Endothelial cell of umbilical vein (primary cell): ENCODE measurements at regions not wholly inside any gene's neighbourhood (a gene's known extent, or its start where the extent isn't known, plus 50 kb on each side); places are given as distances from the start of the nearest gene placed in this dataset.

Experiments used
- BruUV-seq: library from RNA; stranded (reverse); fragments of 400-500 nt; replicated peaks from 2 replicates; lab custom pipeline; 2021; lab: Mats Ljungman, UMichigan
- CTCF ChIA-PET: fragments of 300-600, 350-600 bp; sonication (Branson Sonifier 250); formaldehyde crosslinking; loops from one replicate; lab custom pipeline; 2021; ENCODE audit warnings: antibody characterized with exemption, inconsistent platforms; lab: Charles Lee
- POLR2A ChIA-PET: fragments of 300-600, 350-600 bp; sonication (Branson Sonifier 250); formaldehyde crosslinking; loops from one replicate; lab custom pipeline; 2021; ENCODE audit warnings: antibody characterized with exemption, inconsistent platforms; lab: Charles Lee
- DNase-seq: peaks from one replicate; pipeline ENCODE4 v3.0.0-alpha.2; 2011; ENCODE audit warnings: low read depth, low spot score
- FAIRE-seq: peaks from 2 replicates; lab custom pipeline; 2011; peaks lifted over from hg19 to GRCh38; lab: Jason Lieb, UNC
- H2AFZ ChIP-seq: 2 replicates; pipeline ENCODE4 v1.6.0; 2012; ENCODE audit warnings: low read depth, low read length, control low read depth, inconsistent platforms
- H3K27ac ChIP-seq: 2 replicates; pipeline ENCODE4 v1.5.1; 2011; ENCODE audit warnings: low read depth, mild to moderate bottlenecking, control low read depth, low read length, moderate library complexity; ENCODE audit not compliant: insufficient read depth
- H3K27me3 ChIP-seq, 2 experiments: 2 replicates each; pipeline versions ENCODE4 v1.6.0 to v1.6.1; 2011; ENCODE audit warnings: low read length in 2 of 2, mixed read lengths in 1 of 2; ENCODE audit not compliant: control insufficient read depth in 2 of 2, insufficient read depth in 2 of 2
- H3K36me3 ChIP-seq, 2 experiments: 2 replicates in 1 of 2; 3 replicates in 1 of 2; pipeline ENCODE4 v1.5.1; 2011; ENCODE audit warnings: low read length in 2 of 2, mild to moderate bottlenecking in 1 of 2, moderate library complexity in 1 of 2; ENCODE audit not compliant: control insufficient read depth in 2 of 2, insufficient read depth in 2 of 2; ENCODE audit errors: extremely low read depth in 1 of 2
- H3K4me1 ChIP-seq: 3 replicates; pipeline ENCODE4 v1.5.1; 2011; ENCODE audit warnings: mild to moderate bottlenecking, low read length; ENCODE audit not compliant: control insufficient read depth, insufficient read depth; ENCODE audit errors: extremely low read depth
- H3K4me2 ChIP-seq: 2 replicates; pipeline ENCODE4 v1.6.1; 2011; ENCODE audit warnings: low read length, control low read depth, mixed read lengths; ENCODE audit not compliant: insufficient read depth
- H3K4me3 ChIP-seq, 3 experiments: fragments of 200-600 bp in 1 of 3; sonication (generic), shearing (Covaris generic) in 1 of 3; replicated peaks in 1 of 3; 2 replicates each; pipeline ENCODE4 v1.5.1; 2011 to 2016; ENCODE audit warnings: control low read depth in 3 of 3, low read length in 3 of 3, mild to moderate bottlenecking in 2 of 3, inconsistent platforms in 1 of 3, low read depth in 1 of 3, moderate library complexity in 1 of 3; ENCODE audit not compliant: insufficient read depth in 1 of 3
- H3K79me2 ChIP-seq: 2 replicates; pipeline ENCODE4 v1.6.0; 2012; ENCODE audit warnings: low read length, inconsistent platforms; ENCODE audit not compliant: control insufficient read depth, insufficient read depth
- H3K9ac ChIP-seq: replicated peaks from 2 replicates; pipeline ENCODE3; 2011; ENCODE audit warnings: low read length, control low read depth; ENCODE audit not compliant: insufficient read depth; ENCODE audit errors: extremely low read depth
- H3K9me1 ChIP-seq: replicated peaks from 3 replicates; pipeline ENCODE4 v1.6.0; 2011; ENCODE audit warnings: mild to moderate bottlenecking, low read length; ENCODE audit not compliant: control insufficient read depth, insufficient read depth; ENCODE audit errors: extremely low read depth
- H3K9me3 ChIP-seq: replicated peaks from 2 replicates; pipeline ENCODE4 v1.5.1; 2012; ENCODE audit warnings: low read length, inconsistent platforms; ENCODE audit not compliant: control insufficient read depth, insufficient read depth
- H4K20me1 ChIP-seq: replicated peaks from 2 replicates; pipeline ENCODE3; 2011; ENCODE audit warnings: mild to moderate bottlenecking, low read length; ENCODE audit not compliant: control insufficient read depth, insufficient read depth; ENCODE audit errors: extremely low read depth
- EZH2 ChIP-seq: IDR thresholded peaks from 2 replicates; pipeline ENCODE4 v1.6.1; 2012; ENCODE audit warnings: borderline replicate concordance, low read depth, mild to moderate bottlenecking, moderate library complexity, low read length, inconsistent platforms; ENCODE audit not compliant: severe bottlenecking
- FOS ChIP-seq: IDR thresholded peaks from 2 replicates; pipeline ENCODE4 v1.6.1; 2011; ENCODE audit warnings: mild to moderate bottlenecking, low read length, moderate library complexity, borderline replicate concordance; ENCODE audit not compliant: insufficient read depth
- GATA2 ChIP-seq: IDR thresholded peaks from 2 replicates; pipeline ENCODE4 v1.7.0; 2011; ENCODE audit warnings: low read depth, mild to moderate bottlenecking, moderate library complexity, mixed read lengths, low read length; ENCODE audit not compliant: insufficient read length, insufficient read depth
- JUN ChIP-seq: IDR thresholded peaks from 2 replicates; pipeline ENCODE4 v1.6.1; 2011; ENCODE audit warnings: borderline replicate concordance, low read depth; ENCODE audit not compliant: insufficient read length, insufficient read depth
- MYC ChIP-seq: IDR thresholded peaks from one replicate; pipeline ENCODE4 v1.6.1; 2011; ENCODE audit warnings: mild to moderate bottlenecking, low read depth, low read length
- POLR2A ChIP-seq: IDR thresholded peaks from 2 replicates; pipeline ENCODE4 v1.6.1; 2012; ENCODE audit warnings: low read depth, mild to moderate bottlenecking, control low read depth, low read length
- POLR2AphosphoS5 ChIP-seq: IDR thresholded peaks from 2 replicates; pipeline ENCODE4 v1.6.1; 2012; ENCODE audit warnings: low read depth, mild to moderate bottlenecking, control low read depth, low read length, moderate library complexity; ENCODE audit not compliant: insufficient read depth
- dilution Hi-C: fragments of 300-500 bp; cut with MboI; formaldehyde crosslinking; loops from one replicate; pipeline ENCODE4 v1.15.0; 2019; ENCODE audit warnings: low sequenced_read_pairs; ENCODE audit not compliant: extremely low pct_ligation_motif_present
- intact Hi-C: fragments of 100-400 bp; cut with micrococcal nuclease; formaldehyde crosslinking; loops from one replicate; pipeline ENCODE4 v1.10.0; 2022
- TF ChIP-seq, protein P1 (sequence below): IDR thresholded peaks from 2 replicates; pipeline ENCODE4 v1.6.1; 2011; ENCODE audit not compliant: insufficient read depth, insufficient read length
- TF ChIP-seq, protein P2 (sequence below), 2 donors: IDR thresholded peaks; 1 replicate in 1 of 2; 2 replicates in 1 of 2; pipeline ENCODE4 v1.5.1; 2011; ENCODE audit warnings: low read length in 2 of 2, mild to moderate bottlenecking in 2 of 2, moderate library complexity in 2 of 2, control low read depth in 1 of 2, inconsistent platforms in 1 of 2, low read depth in 1 of 2; ENCODE audit not compliant: insufficient read depth in 1 of 2; ENCODE audit errors: extremely low read depth in 1 of 2

DNA sequence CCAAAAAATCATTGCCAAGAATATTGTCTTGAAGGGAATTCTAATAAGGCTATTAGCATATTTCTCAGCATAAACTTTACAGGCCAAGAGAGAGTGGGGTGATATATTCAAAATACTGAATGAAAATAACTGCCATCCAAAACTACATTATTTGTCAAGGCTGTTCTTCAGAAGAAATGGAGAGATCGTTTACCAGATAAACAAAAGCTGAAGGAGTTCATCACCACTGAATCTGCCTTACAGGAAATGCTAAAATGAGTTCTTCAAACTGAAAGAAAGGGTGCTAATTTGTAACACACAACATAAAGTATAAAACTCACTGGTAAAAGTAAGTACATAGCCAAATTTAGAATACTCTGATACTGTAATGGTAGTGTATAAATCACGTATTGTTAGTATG is 517.0 kb downstream of the TENT5A start:
- no peaks in the 10 kb centered on the region for H3K9me1 ChIP-seq
- BruUV-seq = no TSS peak
- no peak overlapping the region for H3K4me2 ChIP-seq
- no peak overlapping the region for H2AFZ ChIP-seq
- no peaks in the 10 kb centered on the region for H3K27me3 ChIP-seq
- no peaks in the 10 kb centered on the region for H4K20me1 ChIP-seq
- CTCF ChIA-PET = interaction anchor here (1.2 kb wide), 1 partner anchor 630 kb away, joined by 3 read pairs; no protein-coding TSS in a partner anchor
- intact Hi-C loops = no loop called here
- no peaks in the 10 kb centered on the region for H3K36me3 ChIP-seq
- no peaks in the 10 kb centered on the region for H3K9me3 ChIP-seq
- H3K9ac ChIP-seq = no peak overlapping the region
- H3K4me1 ChIP-seq = no peaks in the 10 kb centered on the region
- dilution Hi-C loops = no loop called here
- H3K79me2 ChIP-seq = no peaks in the 10 kb centered on the region
- H3K4me3 ChIP-seq = no peak overlapping the region
- POLR2A ChIA-PET = no interaction called here
- TF ChIP-seq, protein P1, sequence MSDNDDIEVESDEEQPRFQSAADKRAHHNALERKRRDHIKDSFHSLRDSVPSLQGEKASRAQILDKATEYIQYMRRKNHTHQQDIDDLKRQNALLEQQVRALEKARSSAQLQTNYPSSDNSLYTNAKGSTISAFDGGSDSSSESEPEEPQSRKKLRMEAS = no peak
- TF ChIP-seq POLR2A (no peak), EZH2 (no peak), FOS (no peak), JUN (no peak), POLR2AphosphoS5 (no peak), GATA2 (no peak), MYC (no peak)
- TF ChIP-seq, protein P2, sequence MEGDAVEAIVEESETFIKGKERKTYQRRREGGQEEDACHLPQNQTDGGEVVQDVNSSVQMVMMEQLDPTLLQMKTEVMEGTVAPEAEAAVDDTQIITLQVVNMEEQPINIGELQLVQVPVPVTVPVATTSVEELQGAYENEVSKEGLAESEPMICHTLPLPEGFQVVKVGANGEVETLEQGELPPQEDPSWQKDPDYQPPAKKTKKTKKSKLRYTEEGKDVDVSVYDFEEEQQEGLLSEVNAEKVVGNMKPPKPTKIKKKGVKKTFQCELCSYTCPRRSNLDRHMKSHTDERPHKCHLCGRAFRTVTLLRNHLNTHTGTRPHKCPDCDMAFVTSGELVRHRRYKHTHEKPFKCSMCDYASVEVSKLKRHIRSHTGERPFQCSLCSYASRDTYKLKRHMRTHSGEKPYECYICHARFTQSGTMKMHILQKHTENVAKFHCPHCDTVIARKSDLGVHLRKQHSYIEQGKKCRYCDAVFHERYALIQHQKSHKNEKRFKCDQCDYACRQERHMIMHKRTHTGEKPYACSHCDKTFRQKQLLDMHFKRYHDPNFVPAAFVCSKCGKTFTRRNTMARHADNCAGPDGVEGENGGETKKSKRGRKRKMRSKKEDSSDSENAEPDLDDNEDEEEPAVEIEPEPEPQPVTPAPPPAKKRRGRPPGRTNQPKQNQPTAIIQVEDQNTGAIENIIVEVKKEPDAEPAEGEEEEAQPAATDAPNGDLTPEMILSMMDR (IDR thresholded peaks at IDR 0.05; ENCODE audit: extremely low read depth in 1 of 2, insufficient read depth in 1 of 2, low read depth in 1 of 2, low read length in 2 of 2) = no peak
- DNase-seq (no peak), FAIRE-seq (no peak)
- no peak overlapping the region for H3K27ac ChIP-seq
